ENCODE measurements at regions not wholly inside any gene's neighbourhood (a gene's known extent, or its start where the extent isn't known, plus 50 kb on each side); places are given as distances from the start of the nearest gene placed in this dataset.
"Not testable (repeated sequence)": the region's sequence is repeated elsewhere in the genome, so short reads cannot be mapped to it uniquely, and the experiment has no call there.

DNA sequence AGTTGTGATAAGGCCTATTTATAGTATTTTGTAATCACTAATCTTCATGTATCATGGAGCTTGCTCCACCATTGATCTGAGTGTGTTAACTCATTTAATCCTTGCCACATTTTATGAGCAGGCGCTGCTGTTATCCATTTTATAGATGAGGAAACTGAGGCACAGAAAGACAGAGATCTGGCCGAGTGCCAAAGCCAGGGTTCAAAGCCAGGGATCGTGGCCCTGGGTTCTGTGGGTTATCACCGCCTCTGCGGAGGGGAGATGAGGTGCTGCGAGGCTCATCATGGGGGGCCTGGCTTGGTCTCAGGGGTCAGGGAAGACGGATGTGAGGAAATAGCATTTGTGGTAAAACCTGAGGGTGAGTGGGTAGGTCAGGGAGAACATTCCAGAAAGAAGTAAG is 193.9 kb downstream of the KLRB1 start:
- not testable (repeated sequence) for DNase-seq (ENCODE audit: low read depth, low spot score); H3K36me3 ChIP-seq (ENCODE audit: control insufficient read depth, insufficient read depth, low read length); H3K27ac ChIP-seq (ENCODE audit: low read length); H3K27me3 ChIP-seq (ENCODE audit: control insufficient read depth, insufficient read depth, low read length); H3K4me3 ChIP-seq (ENCODE audit: low read length); H3K9me3 ChIP-seq (ENCODE audit: control insufficient read depth, insufficient read depth, low read length); H3K4me1 ChIP-seq (ENCODE audit: control insufficient read depth, insufficient read depth, low read length)
- WGBS (ENCODE audit: insufficient coverage, insufficient read length): no CpG with 5 or more reads among the region's 7 CpGs

DNA sequence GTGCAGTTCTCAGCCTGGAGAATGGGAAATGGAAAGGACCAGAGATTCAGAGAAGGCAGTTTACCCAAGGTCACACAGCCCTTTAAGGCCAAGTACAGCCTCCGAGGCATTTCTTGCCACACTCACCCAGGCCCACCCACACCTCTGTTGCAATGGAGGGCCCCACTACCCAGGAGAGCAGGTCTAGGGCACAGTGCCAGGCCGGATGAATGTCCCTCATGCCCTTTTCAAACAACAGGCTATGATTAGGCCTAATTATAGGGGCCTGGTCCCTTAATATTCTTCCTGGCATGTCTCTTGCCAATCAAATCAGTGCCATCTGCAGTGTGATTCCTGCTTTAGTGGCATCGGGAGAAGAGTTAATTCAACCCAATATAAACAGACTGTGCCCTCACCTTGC is 195.3 kb downstream of the KLRB1 start:
- not testable (repeated sequence) for H3K36me3 ChIP-seq (ENCODE audit: control insufficient read depth, insufficient read depth, low read length); DNase-seq (ENCODE audit: low read depth, low spot score)
- no CpG with 5 or more reads among the region's 3 CpGs for WGBS (ENCODE audit: insufficient coverage, insufficient read length)

GRCh38 chr12:9411616-9412268 is 196.0 kb downstream of the KLRB1 start:
- not testable (repeated sequence) for H3K4me1 ChIP-seq (ENCODE audit: control insufficient read depth, insufficient read depth, low read length); H3K9me3 ChIP-seq (ENCODE audit: control insufficient read depth, insufficient read depth, low read length); H3K27me3 ChIP-seq (ENCODE audit: control insufficient read depth, insufficient read depth, low read length); H3K27ac ChIP-seq (ENCODE audit: low read length); H3K36me3 ChIP-seq (ENCODE audit: control insufficient read depth, insufficient read depth, low read length); H3K4me3 ChIP-seq (ENCODE audit: low read length); DNase-seq (ENCODE audit: low read depth, low spot score)
- WGBS (ENCODE audit: insufficient coverage, insufficient read length): no CpG with 5 or more reads among the region's 7 CpGs

More for the DNA sequence above, 195.3 kb downstream of the KLRB1 start:
- H3K27me3 ChIP-seq (ENCODE audit: control insufficient read depth, insufficient read depth, low read length); H3K4me3 ChIP-seq (ENCODE audit: low read length); H3K27ac ChIP-seq (ENCODE audit: low read length); H3K4me1 ChIP-seq (ENCODE audit: control insufficient read depth, insufficient read depth, low read length); H3K9me3 ChIP-seq (ENCODE audit: control insufficient read depth, insufficient read depth, low read length): not testable (repeated sequence)

GRCh38 chr12:9407425-9407748 is 199.2 kb upstream of the PZP start:
- no CpG with 5 or more reads among the region's 4 CpGs for WGBS (ENCODE audit: insufficient coverage, insufficient read length)
- H3K4me3 ChIP-seq (ENCODE audit: low read length): not testable (repeated sequence)

DNA sequence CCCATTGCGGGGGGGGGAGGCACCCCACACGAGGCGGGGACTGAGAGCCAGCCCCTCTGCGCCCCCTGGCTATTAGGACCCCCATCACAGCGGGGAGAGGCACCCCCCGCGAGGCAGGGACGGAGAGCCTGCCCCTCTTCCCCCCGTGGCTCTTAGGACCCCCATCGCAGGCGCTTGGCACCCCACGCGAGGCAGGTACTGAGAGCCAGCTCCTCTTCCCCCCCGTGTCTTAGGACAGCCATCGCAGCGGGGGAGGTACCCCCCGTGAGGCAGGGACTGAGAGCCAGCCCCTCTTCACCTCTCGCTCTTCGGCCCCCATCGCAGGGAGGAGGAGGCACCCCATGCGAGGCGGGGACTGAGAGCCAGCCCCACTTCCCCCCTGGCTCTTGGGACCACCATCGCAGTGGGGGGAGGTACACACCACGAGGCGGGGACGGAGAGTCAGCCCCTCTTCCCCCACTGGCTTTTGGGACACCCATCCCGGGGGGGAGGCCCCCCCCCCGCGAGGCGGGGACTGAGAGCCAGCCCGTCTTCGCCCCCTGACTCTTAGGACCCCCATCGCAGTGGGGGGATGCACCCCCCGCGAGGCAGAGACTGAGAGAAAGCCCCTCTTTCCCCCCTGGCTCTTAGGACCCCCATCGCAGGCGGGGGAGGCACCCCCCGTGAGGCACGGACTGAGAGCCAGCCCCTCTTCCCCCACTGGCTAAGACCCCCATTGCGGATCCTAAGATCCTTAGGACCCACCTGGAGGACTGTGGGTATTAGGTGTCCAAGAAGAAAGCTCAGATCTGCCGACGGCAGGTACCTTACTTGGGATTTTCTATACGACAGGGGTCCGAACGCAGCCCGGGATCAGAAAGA is 198.6 kb upstream of the PZP start:
- no CpG with 5 or more reads among the region's 46 CpGs for WGBS (ENCODE audit: insufficient coverage, insufficient read length)
- no peak for DNase-seq (ENCODE audit: low read depth, low spot score)
- H3K27ac ChIP-seq (ENCODE audit: low read length): no peak overlapping the region

More at GRCh38 chr12:9407425-9407748, 199.2 kb upstream of the PZP start:
- H3K36me3 ChIP-seq (ENCODE audit: control insufficient read depth, insufficient read depth, low read length); H3K4me1 ChIP-seq (ENCODE audit: control insufficient read depth, insufficient read depth, low read length); H3K27me3 ChIP-seq (ENCODE audit: control insufficient read depth, insufficient read depth, low read length); DNase-seq (ENCODE audit: low read depth, low spot score); H3K27ac ChIP-seq (ENCODE audit: low read length); H3K9me3 ChIP-seq (ENCODE audit: control insufficient read depth, insufficient read depth, low read length): not testable (repeated sequence)

DNA sequence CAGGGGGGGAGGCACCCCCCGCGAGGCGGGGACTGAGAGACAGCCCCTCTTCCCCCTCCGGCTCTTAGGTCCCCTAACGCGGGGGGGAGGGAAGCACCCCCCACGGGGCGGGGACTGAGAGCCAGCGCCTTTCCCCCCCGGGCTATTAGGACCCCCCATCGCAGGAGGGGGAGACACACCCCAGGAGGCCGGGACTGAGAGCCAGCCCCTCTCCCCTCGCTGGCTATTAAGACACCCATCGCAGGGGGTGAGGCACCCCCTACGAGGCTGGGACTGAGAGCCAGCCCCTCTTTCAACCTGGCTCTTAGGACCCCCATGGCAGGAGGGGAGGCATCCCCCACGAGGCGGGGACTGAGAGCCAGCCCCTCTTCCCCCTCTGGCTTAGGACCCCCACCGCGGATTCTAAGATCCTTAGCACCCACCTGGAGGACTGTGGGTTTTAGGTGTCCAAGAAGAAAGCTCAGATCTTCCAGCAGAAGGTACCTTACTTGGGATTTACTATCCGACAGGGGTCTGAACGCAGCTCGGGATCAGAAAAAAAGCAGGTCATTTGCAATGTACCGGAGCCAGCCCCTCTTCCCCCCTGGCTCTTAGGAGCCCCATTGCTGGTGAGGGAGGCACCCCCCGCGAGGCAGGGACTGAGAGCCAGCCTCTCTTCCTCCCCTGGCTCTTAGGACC is 197.8 kb upstream of the PZP start:
- Histone ChIP-seq H3K9me3 (ENCODE audit: control insufficient read depth, insufficient read depth, low read length) (no peaks in the 10 kb centered on the region), H3K4me1 (ENCODE audit: control insufficient read depth, insufficient read depth, low read length) (peaks cover 1% of the 10 kb centered on the region), H3K27me3 (ENCODE audit: control insufficient read depth, insufficient read depth, low read length) (no peaks in the 10 kb centered on the region), H3K27ac (ENCODE audit: low read length) (no peak overlapping the region), H3K36me3 (ENCODE audit: control insufficient read depth, insufficient read depth, low read length) (no peaks in the 10 kb centered on the region), H3K4me3 (ENCODE audit: low read length) (no peak overlapping the region)
- no peak for DNase-seq (ENCODE audit: low read depth, low spot score)
- WGBS (ENCODE audit: insufficient coverage, insufficient read length): no CpG with 5 or more reads among the region's 25 CpGs

More for the DNA sequence above, 198.6 kb upstream of the PZP start:
- Histone ChIP-seq H3K4me3 (ENCODE audit: low read length) (no peak overlapping the region), H3K4me1 (ENCODE audit: control insufficient read depth, insufficient read depth, low read length) (peaks cover 1% of the 10 kb centered on the region), H3K36me3 (ENCODE audit: control insufficient read depth, insufficient read depth, low read length) (no peaks in the 10 kb centered on the region), H3K27me3 (ENCODE audit: control insufficient read depth, insufficient read depth, low read length) (no peaks in the 10 kb centered on the region), H3K9me3 (ENCODE audit: control insufficient read depth, insufficient read depth, low read length) (no peaks in the 10 kb centered on the region)

DNA sequence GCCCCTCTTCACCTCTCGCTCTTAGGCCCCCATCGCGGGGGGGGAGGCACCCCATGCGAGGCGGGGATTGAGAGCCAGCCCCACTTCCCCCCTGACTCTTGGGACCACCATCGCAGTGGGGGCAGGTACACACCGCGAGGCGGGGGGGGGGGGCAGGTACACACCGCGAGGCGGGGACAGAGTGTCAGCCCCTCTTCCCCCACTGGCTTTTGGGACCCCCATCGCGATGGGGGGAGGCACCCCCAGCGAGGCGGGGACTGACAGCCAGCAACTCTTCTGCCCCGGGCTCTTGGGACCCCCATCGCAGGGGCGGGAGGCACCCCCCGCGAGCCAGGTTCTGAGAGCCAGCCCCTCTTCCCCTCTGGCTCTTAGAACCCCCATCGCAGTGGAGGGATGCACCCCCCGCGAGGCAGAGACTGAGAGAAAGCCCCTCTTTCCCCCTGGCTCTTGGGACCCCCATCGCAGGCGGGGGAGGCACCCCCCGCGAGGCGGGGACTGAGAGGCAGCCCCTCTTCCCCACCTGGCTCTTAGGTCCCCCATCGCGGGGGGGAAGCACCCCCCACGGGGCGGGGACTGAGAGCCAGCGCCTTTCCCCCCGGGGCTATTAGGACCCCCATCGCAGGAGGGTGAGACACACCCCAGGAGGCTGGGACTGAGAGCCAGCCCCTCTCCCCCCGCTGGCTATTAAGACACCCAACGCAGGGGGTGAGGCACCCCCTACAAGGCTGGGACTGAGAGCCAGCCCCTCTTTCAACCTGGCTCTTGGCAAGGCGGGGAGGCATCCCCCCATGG is 196.5 kb upstream of the PZP start:
- Histone ChIP-seq H3K36me3 (ENCODE audit: control insufficient read depth, insufficient read depth, low read length) (no peaks in the 10 kb centered on the region), H3K4me3 (ENCODE audit: low read length) (no peak overlapping the region), H3K27ac (ENCODE audit: low read length) (no peak overlapping the region), H3K9me3 (ENCODE audit: control insufficient read depth, insufficient read depth, low read length) (no peaks in the 10 kb centered on the region), H3K27me3 (ENCODE audit: control insufficient read depth, insufficient read depth, low read length) (no peaks in the 10 kb centered on the region), H3K4me1 (ENCODE audit: control insufficient read depth, insufficient read depth, low read length) (peaks cover 1% of the 10 kb centered on the region)
- DNase-seq (ENCODE audit: low read depth, low spot score): no peak
- WGBS (ENCODE audit: insufficient coverage, insufficient read length): no CpG with 5 or more reads among the region's 39 CpGs

GRCh38 chr12:9404031-9404430 is 195.8 kb upstream of the PZP start:
- Histone ChIP-seq H3K4me1 (ENCODE audit: control insufficient read depth, insufficient read depth, low read length) (peaks cover 1% of the 10 kb centered on the region), H3K27ac (ENCODE audit: low read length) (no peak overlapping the region), H3K27me3 (ENCODE audit: control insufficient read depth, insufficient read depth, low read length) (no peaks in the 10 kb centered on the region), H3K9me3 (ENCODE audit: control insufficient read depth, insufficient read depth, low read length) (no peaks in the 10 kb centered on the region), H3K36me3 (ENCODE audit: control insufficient read depth, insufficient read depth, low read length) (no peaks in the 10 kb centered on the region), H3K4me3 (ENCODE audit: low read length) (no peak overlapping the region)
- WGBS (ENCODE audit: insufficient coverage, insufficient read length): no CpG with 5 or more reads among the region's 20 CpGs
- no peak for DNase-seq (ENCODE audit: low read depth, low spot score)

GRCh38 chr12:9402432-9403040 is 194.3 kb upstream of the PZP start:
- H3K4me3 ChIP-seq (ENCODE audit: low read length): not testable (repeated sequence)
- WGBS (ENCODE audit: insufficient coverage, insufficient read length): no CpG with 5 or more reads among the region's 29 CpGs

DNA sequence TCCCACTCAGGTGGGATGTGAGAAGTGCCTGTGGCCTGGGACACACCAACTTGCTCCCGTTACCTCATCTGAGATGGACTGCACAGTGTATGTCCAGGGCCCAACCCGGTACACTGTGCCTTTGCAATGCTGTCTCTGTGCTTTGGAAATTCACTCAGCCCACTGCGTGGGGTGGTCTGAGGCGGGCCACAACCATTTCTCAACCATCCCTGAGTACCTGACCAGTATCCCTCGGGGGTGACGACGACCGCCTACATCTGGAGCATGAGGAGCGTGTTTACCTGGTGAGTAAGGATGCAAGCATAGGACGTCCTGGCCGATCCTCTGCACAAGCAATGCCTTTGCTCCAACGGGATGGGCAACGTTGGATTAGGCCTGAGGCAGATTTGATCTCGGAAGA is 188.2 kb upstream of the PZP start:
- H3K36me3 ChIP-seq (ENCODE audit: control insufficient read depth, insufficient read depth, low read length); H3K4me1 ChIP-seq (ENCODE audit: control insufficient read depth, insufficient read depth, low read length); H3K4me3 ChIP-seq (ENCODE audit: low read length); H3K27me3 ChIP-seq (ENCODE audit: control insufficient read depth, insufficient read depth, low read length); H3K9me3 ChIP-seq (ENCODE audit: control insufficient read depth, insufficient read depth, low read length); DNase-seq (ENCODE audit: low read depth, low spot score); H3K27ac ChIP-seq (ENCODE audit: low read length): not testable (repeated sequence)
- no CpG with 5 or more reads among the region's 14 CpGs for WGBS (ENCODE audit: insufficient coverage, insufficient read length)

More at GRCh38 chr12:9402432-9403040, 194.3 kb upstream of the PZP start:
- not testable (repeated sequence) for DNase-seq (ENCODE audit: low read depth, low spot score); H3K9me3 ChIP-seq (ENCODE audit: control insufficient read depth, insufficient read depth, low read length); H3K27me3 ChIP-seq (ENCODE audit: control insufficient read depth, insufficient read depth, low read length); H3K36me3 ChIP-seq (ENCODE audit: control insufficient read depth, insufficient read depth, low read length); H3K27ac ChIP-seq (ENCODE audit: low read length); H3K4me1 ChIP-seq (ENCODE audit: control insufficient read depth, insufficient read depth, low read length)
